Colonic mucosa (tissue), 4 donors: ENCODE measurements at regions not wholly inside any gene's neighbourhood (a gene's known extent, or its start where the extent isn't known, plus 50 kb on each side); places are given as distances from the start of the nearest gene placed in this dataset.

Source experiments
- DNase-seq: peaks from one replicate; pipeline ENCODE4 v3.0.0-alpha.2; 2020
- H3K27ac ChIP-seq: fragments of 200-600 bp; one replicate; pipeline ENCODE4 v1.8.0; 2021
- H3K27me3 ChIP-seq: fragments of 200-600 bp; one replicate; pipeline ENCODE4 v1.8.0; 2021
- H3K36me3 ChIP-seq: fragments of 200-600 bp; one replicate; pipeline ENCODE4 v1.8.0; 2021
- H3K4me1 ChIP-seq: fragments of 200-600 bp; one replicate; pipeline ENCODE4 v1.8.0; 2021; ENCODE audit warnings: mild to moderate bottlenecking
- H3K4me3 ChIP-seq: fragments of 200-600 bp; one replicate; pipeline ENCODE4 v1.8.0; 2021
- H3K9ac ChIP-seq, 2 donors: one replicate each; pipeline ENCODE4 v1.7.0; 2013; ENCODE audit warnings: control low read depth in 2 of 2, low read depth in 2 of 2, low read length in 2 of 2
- H3K9me3 ChIP-seq: fragments of 200-600 bp; one replicate; pipeline ENCODE4 v1.8.0; 2021
- intact Hi-C: fragments of 100-400 bp; cut with DNase I; formaldehyde crosslinking; loops from one replicate; pipeline ENCODE4 v1.14.1; 2022
- TF ChIP-seq, protein P1 (sequence below): fragments of 200-600 bp; IDR thresholded peaks from one replicate; pipeline ENCODE4 v1.8.0; 2022; ENCODE audit warnings: antibody characterized with exemption, mild to moderate bottlenecking
- donor health status: healthy.
- donor health status: DM: no; HTN: no; CAD: no.
- donor health status: DM: no; HTN: no; CAD: no.

DNA sequence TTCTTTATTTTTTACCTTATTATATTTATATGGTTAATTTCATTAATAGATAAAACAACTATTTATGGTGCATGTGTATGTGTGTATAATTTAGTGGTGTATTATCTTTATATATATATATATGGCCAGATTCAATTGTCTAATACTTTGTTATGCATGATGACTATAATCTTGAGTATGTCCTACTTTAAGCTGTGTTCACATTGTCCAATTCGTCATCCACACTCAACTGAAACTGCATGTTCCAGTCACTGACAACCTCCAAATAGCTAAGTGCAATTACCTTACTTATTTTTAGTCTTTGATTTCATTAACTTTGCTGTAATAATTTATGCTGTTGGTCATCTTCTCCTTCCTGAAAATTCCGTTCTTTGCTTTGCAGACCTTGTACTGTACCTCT, 306.5 kb upstream of the TMTC1 start:
- H3K36me3 ChIP-seq, result no peaks in the 10 kb centered on the region
- intact Hi-C loops, result no loop called here
- no peaks in the 10 kb centered on the region for H3K4me1 ChIP-seq
- TF ChIP-seq, protein P1, sequence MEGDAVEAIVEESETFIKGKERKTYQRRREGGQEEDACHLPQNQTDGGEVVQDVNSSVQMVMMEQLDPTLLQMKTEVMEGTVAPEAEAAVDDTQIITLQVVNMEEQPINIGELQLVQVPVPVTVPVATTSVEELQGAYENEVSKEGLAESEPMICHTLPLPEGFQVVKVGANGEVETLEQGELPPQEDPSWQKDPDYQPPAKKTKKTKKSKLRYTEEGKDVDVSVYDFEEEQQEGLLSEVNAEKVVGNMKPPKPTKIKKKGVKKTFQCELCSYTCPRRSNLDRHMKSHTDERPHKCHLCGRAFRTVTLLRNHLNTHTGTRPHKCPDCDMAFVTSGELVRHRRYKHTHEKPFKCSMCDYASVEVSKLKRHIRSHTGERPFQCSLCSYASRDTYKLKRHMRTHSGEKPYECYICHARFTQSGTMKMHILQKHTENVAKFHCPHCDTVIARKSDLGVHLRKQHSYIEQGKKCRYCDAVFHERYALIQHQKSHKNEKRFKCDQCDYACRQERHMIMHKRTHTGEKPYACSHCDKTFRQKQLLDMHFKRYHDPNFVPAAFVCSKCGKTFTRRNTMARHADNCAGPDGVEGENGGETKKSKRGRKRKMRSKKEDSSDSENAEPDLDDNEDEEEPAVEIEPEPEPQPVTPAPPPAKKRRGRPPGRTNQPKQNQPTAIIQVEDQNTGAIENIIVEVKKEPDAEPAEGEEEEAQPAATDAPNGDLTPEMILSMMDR, result no peak
- no peak overlapping the region for H3K4me3 ChIP-seq
- no peaks in the 10 kb centered on the region for H3K27me3 ChIP-seq
- no peaks in the 10 kb centered on the region for H3K9me3 ChIP-seq
- H3K27ac ChIP-seq, result no peak overlapping the region
- H3K9ac ChIP-seq, result no peak overlapping the region
- DNase-seq, result no peak

DNA sequence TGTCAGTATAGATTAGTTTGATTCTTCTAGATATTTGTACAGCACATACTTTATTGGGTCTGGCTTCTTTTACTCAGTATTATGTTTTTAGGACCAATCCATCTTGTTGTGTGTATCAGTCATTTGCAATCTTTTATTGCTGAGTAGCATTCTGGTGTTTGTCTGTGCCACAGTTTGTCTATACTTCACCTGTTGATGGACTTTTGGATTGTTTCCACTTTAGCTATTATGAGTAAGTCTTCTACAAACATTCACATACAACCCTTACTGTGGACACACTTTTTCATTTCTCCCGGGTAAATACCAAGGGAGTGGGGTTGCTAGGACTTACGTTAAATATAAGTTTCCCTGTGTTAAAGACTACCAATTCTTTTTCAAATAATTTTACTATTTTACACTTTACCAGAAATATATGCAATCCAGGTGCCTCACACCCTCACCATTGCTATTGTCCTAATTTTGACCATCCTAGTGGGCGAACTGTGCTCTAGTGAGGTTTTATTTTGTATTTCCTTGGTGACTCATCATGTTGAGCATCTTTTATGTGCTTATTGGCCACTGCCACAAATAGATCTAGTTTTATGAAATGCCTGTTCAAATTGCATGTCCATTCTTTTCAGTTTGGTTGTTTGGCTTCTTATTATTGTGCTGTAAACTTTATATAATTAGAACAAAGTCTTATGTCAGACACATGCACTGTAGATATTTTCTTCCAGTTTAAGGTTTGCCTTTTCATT, 304.7 kb upstream of the TMTC1 start:
- H3K9ac ChIP-seq, result no peak overlapping the region
- H3K27ac ChIP-seq, result no peak overlapping the region
- no peak overlapping the region for H3K4me3 ChIP-seq
- DNase-seq, result no peak
- H3K4me1 ChIP-seq, result no peaks in the 10 kb centered on the region
- no peaks in the 10 kb centered on the region for H3K9me3 ChIP-seq
- H3K36me3 ChIP-seq, result no peaks in the 10 kb centered on the region
- intact Hi-C loops, result no loop called here
- TF ChIP-seq, protein P1, result no peak
- H3K27me3 ChIP-seq, result no peaks in the 10 kb centered on the region

DNA sequence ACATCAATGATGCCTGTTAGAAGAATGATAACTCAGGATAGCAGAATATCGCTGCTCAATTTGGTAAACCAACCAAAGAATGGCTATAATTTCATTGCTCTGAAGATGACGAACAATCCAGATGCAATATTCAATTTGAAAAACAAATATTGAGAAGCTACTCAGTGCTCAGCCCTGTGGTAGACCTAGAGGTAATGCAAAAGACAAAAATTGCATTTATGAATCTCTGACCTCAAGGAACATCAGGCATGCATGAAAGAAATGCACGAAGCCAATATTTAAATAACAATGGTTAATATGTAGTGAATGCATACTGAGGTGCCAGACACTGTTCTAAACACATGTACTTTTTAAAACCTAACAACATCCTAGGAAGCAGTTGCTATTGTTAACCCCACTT, 298.6 kb upstream of the TMTC1 start:
- Histone ChIP-seq H3K9ac (no peak overlapping the region), H3K27me3 (no peaks in the 10 kb centered on the region), H3K27ac (no peak overlapping the region), H3K9me3 (no peaks in the 10 kb centered on the region), H3K4me1 (no peaks in the 10 kb centered on the region), H3K36me3 (no peaks in the 10 kb centered on the region), H3K4me3 (no peak overlapping the region)
- intact Hi-C loops, result no loop called here
- DNase-seq, result no peak
- TF ChIP-seq, protein P1, result no peak

DNA sequence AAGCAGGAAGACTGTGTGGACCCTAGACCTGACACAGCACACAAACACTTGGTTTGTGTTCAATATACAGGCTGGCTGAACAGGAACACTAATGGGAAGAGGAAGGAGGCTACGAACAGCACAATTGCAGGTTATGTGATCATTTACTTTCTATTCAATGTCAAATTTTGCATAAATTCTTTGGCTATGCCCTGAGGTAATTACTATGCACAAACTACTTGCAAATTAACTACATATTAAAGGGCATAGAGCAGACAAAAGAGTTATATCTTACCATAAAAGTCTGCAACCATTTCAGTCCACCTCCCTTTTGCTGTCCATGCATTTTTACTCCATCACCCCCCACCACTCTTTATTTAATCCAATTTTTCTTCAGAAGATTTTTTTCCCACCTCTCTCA, 291.2 kb upstream of the TMTC1 start:
- H3K27ac ChIP-seq, result no peak overlapping the region
- H3K9ac ChIP-seq, result no peak overlapping the region
- no peaks in the 10 kb centered on the region for H3K36me3 ChIP-seq
- TF ChIP-seq, protein P1, result no peak
- H3K4me1 ChIP-seq, result no peaks in the 10 kb centered on the region
- no peaks in the 10 kb centered on the region for H3K27me3 ChIP-seq
- intact Hi-C loops, result no loop called here
- DNase-seq, result no peak
- H3K4me3 ChIP-seq, result no peak overlapping the region
- no peaks in the 10 kb centered on the region for H3K9me3 ChIP-seq

DNA sequence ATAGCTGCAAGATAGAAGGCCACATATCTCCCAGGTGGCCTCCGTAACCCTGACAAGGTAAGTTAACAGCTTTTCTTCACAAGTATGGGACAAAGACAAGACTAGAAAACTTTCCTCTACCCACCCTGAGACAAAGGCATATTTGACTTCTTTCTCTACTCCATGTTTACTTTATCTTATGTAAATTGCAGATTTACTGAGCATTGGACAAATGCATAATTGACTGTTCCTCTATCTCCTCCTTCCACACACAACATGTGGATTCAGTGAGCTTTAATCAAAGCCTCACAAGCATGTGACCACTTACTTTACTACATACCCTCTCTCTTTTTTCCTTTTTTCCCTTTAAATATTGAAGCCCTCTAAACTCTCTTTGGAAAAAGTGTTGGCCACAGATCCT, 289.1 kb upstream of the TMTC1 start:
- DNase-seq, result no peak
- Histone ChIP-seq H3K4me1 (no peaks in the 10 kb centered on the region), H3K27me3 (no peaks in the 10 kb centered on the region), H3K9ac (no peak overlapping the region), H3K9me3 (no peaks in the 10 kb centered on the region), H3K27ac (no peak overlapping the region), H3K4me3 (no peak overlapping the region), H3K36me3 (no peaks in the 10 kb centered on the region)
- intact Hi-C loops, result no loop called here
- TF ChIP-seq, protein P1, result no peak
